ENCODE measurements at regions not wholly inside any gene's neighbourhood (a gene's known extent, or its start where the extent isn't known, plus 50 kb on each side); places are given as distances from the start of the nearest gene placed in this dataset.
"Not testable (repeated sequence)": the region's sequence is repeated elsewhere in the genome, so short reads cannot be mapped to it uniquely, and the experiment has no call there.

DNA sequence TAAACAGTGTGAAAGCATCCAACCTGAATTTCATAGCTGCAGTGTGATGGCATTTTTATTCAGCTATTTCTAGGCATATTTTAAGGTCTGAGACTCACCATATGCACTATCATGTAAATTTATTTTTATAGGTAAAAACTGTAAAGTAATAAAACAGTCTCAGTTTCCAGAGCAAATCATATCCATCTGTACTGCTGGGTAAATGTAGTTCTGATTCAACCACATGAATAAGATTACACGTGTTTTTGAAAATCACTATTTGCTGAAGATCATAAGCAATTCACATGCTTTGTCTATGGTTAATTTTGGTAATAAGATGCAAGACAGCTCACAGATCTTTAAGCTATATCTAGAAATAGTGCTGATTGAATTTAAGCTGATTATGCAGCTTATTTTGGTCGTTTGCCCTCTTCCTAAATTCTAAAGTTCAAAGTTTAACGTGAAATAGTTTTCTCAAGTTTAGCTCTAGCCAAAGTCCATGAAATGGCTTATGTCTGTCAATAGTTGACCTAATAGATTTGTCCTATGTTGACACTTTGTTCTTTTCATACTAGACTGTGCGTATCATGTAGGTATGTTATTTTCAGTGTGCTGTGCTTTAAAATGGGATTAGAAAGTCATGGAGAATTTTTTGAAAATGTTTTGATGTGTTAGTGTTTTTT is 489.0 kb downstream of the USP25 start:
- no peak for DNase-seq (ENCODE audit: low read depth)

GRCh38 chr21:16224756-16225155 is 495.0 kb downstream of the USP25 start:
- not testable (repeated sequence) for DNase-seq (ENCODE audit: low read depth)

DNA sequence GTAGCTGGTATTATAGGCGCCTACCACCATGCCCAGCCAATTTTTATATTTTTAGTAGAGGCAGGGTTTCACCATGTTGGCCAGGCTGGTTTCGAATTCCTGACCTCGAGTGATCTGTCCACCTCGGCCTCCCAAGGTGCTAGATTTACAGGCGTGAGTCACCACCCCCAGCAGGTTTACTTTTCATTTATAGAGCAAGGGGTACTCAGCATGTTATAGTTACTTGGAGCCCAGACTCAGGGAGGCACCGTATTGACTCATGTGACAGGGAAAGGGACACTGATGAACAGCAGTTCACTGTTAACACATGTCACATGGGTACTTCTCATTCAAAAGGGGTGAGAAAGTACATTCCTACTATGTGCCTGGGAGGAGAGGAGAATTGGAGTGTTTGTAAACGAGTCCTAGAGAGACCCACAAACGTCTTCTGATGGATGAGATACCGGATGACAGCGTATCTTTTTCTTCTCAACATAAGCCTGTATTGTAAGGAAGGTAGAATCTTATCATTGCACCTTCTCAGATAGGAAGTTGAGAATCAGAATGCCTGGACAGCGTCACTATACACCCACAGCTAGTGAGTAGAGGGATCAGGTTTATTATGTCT is 510.0 kb downstream of the USP25 start:
- no peak for DNase-seq (ENCODE audit: low read depth)

DNA sequence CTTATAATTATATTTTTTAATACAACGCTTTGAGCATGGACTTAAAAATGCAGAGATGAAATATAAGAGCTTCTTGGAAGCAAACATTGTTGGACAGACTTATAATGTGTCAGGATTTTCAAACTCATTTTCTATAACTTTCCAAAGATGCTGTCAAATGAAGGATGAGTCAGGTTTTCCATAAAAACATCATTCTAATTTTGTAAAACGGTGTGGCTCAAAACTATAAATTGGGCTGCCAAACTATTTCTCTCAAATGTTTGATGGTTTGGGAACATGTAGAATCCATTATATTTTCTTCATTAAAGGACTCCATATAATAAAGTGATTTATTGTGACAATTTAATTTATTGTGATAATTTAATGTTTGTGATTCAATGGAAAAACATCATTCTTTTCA is 511.2 kb downstream of the USP25 start:
- DNase-seq (ENCODE audit: low read depth), result no peak

DNA sequence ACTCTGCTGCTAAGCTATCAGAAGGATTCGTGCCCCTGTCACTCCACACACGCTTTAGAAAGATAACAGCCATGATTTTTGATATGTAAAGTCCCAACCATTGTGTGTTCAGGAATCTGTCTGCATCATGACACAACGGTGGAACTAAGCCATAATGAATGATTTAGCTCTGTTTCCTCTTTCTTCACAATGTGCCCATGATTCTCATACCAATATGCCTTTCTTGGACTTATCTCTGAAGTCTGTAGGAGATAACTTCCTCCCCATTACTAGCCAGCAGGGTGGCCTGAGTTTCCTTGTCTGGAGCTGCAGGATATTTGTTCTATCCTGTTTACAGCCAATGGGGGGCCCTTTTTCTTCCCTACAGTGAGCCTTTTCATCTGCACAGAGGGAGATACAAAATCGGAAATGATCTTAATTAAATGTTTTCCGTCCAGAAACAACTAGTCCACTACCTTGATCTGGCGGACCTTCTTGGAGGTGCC is 511.7 kb downstream of the USP25 start:
- DNase-seq (ENCODE audit: low read depth), result no peak

- DNase-seq (ENCODE audit: low read depth), result no peak
Measured at GRCh38 chr21:16243396-16243795, 513.6 kb downstream of the USP25 start.

GRCh38 chr21:16248705-16249104 is 518.9 kb downstream of the USP25 start:
- no peak for DNase-seq (ENCODE audit: low read depth)

DNA sequence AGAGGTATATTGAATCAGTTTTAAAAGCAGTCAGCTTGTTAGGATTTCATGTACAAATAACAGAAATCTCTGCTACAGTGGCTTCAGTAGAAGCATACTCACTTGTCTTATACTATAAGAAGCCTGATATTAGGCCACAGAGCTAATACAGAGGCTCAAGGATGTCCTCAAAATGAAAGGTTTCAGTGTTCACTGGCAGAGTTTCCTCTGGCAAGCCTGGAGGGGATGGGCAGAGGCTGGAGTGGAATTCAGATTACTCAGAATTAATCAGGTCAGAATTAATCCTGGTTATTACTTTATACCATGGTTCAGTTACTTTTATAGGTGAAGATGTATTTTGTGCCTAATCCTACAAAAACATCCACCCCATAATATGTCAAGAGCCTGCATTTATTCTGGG is 520.5 kb downstream of the USP25 start:
- no peak for DNase-seq (ENCODE audit: low read depth)

GRCh38 chr21:16258844-16259611 is 529.2 kb downstream of the USP25 start:
- no peak for DNase-seq (ENCODE audit: low read depth)

- DNase-seq (ENCODE audit: low read depth), result no peak
Measured at GRCh38 chr21:16262091-16262490, 532.3 kb downstream of the USP25 start.

DNA sequence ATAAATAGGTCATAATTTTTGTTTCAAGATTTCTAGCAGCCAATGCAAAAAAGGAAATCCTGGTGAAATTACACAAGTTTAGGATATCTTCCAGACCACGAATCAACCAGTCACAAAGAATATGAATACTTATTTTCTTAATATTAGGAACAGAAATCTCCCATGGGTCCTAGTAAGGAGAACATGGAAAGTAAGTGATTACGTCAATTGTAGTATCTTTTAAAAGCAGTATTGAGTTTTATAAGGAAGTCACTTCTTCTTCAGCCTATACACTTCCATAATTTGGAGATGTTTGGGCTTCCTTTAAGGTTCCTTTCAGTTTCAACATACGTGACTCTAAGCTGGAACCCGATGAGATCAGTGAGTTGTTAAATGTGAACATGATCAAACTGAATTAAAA is 534.5 kb downstream of the USP25 start:
- no peak for DNase-seq (ENCODE audit: low read depth)

DNA sequence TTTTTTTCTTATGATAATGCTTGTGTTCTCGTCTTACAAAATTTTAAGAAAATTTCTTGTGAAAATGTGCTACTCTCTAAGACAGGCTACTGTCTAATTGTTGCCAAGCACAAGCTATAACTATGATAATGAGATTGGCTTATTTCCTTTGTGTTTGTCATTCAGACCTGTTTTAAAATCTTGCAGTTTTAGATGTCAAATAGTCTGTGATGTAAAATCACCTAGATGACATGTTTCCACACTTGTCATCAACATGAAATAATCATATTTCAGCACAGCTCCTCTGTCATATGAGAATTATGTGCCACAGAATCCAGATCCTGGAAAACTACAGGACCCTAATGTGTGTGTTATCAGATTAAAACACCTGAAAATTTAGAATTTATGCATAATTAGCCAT is 539.7 kb downstream of the USP25 start:
- no peak for DNase-seq (ENCODE audit: low read depth)

DNA sequence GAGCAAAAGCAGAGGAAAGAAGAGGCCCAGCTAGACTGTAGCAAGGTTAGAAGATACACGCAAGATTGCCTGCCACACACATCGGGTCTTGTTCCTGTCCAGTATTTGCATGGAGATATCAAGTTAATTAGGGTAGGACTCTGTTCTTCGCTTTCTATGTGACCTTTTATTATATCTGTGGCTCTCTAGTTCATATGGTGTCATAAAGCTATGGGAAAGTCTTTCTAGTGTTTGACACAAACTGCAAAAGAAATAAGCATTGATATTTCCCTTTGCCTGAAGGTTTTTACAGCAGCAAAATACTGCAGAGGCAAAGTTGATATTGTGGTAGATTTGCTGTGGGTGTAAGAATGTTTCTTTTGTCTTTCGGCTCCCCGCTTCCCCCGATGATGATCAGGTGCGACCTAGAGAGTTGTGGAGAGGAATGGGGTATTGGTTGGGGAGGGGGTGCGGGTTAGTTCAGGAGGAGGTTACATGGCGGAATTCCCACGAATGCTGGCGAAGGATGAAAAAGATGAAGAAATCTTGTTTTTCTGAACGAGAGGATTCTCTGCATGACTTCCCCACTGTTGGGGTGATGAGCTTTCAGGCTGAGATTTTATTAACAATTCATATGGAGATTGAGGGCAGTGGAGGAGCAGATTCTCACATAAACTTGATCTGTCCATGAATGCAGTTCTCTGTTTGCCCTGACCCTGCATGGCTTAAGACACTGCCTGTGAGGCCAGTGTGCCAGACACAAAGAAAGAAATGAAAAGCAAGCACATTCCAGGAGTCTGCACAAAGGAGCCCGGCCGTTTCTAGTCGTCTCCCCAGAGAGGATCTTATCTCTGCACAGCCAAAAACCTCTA is 550.2 kb downstream of the USP25 start:
- no peak for DNase-seq (ENCODE audit: low read depth)

DNA sequence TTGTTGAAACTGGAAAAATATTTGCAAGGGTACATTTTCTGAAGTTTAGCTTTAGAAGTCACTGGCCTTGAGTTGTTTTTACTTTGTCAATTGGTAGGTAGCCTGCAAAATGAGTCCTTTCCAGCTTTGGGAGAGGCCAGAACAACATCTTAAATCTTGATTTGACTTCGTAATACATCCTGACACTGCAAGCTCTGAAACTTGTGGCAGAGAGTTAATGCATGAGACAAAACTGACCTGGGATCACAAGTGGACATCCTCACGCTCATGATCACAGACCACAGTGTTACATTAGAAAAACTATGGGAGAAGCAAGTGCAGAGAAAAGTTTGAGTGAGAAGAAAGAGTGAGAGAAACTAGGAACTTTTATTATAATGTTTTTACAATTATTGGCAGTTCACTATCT is 550.9 kb downstream of the USP25 start:
- no peak for DNase-seq (ENCODE audit: low read depth)

DNA sequence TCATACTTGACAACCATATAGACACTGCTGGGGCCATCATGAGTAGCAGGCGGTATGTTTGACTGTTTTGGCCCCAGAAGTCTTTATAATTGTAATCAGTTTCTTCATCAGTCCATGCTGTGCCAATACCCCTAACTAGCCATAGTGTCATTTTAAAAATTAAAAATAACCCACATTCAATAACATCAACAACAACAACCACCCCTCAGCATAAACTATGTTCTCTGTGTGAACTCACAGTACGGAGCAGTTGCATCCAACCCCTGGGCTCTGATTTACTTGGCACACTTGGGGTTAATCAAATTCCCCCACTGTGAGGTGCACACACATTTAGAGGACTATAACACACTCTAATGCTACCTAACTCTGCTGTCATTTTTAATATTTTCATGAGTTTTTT is 553.7 kb downstream of the USP25 start:
- DNase-seq (ENCODE audit: low read depth), result no peak

GRCh38 chr21:16285605-16286126 is 555.9 kb downstream of the USP25 start:
- DNase-seq (ENCODE audit: low read depth), result no peak

DNA sequence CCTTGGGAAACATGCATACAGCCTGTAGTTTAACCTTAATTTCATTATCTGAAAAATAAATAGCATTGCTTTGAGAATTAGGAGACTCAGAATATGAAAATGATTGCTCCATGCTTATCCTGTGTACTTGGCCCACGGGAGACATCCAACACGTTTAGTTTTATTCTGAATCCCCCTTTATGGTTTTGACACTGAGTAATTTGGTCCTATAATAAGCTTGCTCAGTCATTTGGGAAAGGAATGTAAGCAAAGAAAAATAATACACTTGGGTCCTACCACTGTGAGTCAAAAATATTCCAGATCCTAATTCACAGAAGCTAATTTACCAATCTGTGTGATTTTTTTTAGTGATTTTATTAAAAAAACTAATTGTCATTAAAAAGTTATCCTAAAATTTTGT is 557.3 kb downstream of the USP25 start:
- no peak for DNase-seq (ENCODE audit: low read depth)

DNA sequence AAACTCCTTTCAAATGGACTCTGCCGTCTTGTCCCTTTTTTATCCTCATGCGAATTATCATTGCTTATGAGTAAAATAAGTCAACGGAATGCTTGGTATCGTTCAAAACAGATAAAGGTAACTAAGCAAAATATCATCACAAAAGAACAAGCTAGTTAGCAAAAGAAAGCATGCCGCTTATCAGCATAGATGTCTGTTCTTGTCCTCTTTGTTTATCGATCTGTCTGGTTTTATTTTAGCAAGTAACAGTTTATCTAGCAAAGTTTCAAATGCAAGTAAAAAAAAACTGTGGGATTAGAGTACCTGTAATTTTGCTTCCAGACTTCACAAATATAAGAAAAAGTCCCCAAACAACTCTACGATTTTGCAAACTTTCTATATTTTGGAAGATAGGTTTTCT is 561.5 kb downstream of the USP25 start:
- no peak for DNase-seq (ENCODE audit: low read depth)

DNA sequence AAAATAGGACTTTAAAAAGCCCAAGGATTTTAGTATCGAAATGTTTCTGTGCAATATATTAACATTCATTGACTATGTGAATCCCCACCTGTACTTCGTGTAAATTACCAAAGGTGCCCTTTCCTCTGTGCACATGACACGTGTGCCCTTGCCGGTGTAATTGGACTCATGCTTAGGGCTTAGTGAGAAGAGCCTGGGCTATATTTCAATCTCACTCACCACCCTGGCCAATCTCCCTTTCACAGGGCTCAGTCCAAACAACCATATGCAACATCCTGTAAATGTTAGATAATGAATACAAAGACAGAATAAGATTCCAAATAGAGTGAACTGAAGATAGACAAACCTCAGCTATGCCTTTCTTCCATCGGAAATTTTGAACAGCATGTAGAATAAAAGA is 564.3 kb downstream of the USP25 start:
- no peak for DNase-seq (ENCODE audit: low read depth)

GRCh38 chr21:16302851-16303282 is 573.1 kb downstream of the USP25 start:
- no peak for DNase-seq (ENCODE audit: low read depth)

DNA sequence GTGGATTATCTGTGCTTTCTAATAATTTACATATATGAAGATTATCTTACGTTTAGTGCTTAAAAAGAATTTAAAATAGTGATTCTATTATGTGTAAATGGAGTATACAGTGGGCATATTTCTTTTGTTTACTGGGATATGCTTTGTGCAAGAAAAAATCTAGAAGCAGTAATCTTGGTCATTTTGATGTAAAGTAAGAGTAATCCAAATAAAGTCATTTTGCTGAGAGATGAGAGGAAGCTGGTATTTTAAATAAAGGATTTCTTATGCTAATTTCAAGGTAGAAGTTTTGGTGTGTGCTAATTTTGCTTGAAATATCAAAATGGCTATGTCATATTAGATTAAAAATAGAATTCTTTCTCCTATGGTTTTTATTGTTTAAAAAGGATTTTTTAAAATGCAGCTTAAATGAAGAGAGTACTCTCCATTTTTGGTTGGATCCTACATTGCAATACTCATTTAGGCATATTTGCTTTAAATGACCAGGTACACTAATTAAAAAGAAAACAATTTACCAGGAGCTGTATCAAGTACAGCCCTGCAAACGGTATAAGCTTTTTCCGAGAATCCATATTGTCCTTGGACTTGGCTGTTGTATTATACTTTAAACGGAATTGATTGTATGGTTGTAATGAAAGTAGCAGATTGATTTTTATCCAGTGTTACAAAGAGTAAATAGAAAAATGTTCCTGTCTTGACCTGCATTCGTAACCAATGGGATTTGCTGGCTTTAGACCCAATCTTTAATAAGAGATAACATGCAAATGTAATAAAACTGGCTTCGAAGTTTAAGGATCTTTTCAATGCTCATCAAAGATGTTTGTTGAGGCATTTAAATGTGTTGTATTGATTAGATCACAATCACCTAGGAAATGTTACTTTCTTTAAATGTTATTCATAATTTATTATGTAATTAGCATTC is 574.7 kb downstream of the USP25 start:
- DNase-seq (ENCODE audit: low read depth), result no peak

All from stimulated activated CD8-positive, alpha-beta memory T cell treated with anti-CD3 and anti-CD28 coated beads, Interleukin-4, amount 100 ng/mL, for 24 hours (primary cell).